ENCODE measurements at regions not wholly inside any gene's neighbourhood (a gene's known extent, or its start where the extent isn't known, plus 50 kb on each side); places are given as distances from the start of the nearest gene placed in this dataset.
"Not testable (repeated sequence)": the region's sequence is repeated elsewhere in the genome, so short reads cannot be mapped to it uniquely, and the experiment has no call there.

GRCh38 chr1:172837816-172838679, 179.1 kb downstream of the FASLG start:
- Mint-ChIP-seq H3K4me3 (no peak overlapping the region), H3K36me3 (peaks cover 2% of the 10 kb centered on the region), H3K4me1 (peaks cover 16% of the 10 kb centered on the region), H3K27me3 (peaks cover 68% of the 10 kb centered on the region), H3K9me3 (ENCODE audit: low read depth) (no peaks in the 10 kb centered on the region), H3K27ac (no peak overlapping the region)
- CTCF ChIA-PET, result interaction anchor here (1.2 to 1.8 kb wide), 2 partner anchors 10 to 56 kb away, joined by 3 to 4 read pairs; no protein-coding TSS in a partner anchor
- no peak for DNase-seq
- ATAC-seq, result peak; percentile 97

GRCh38 chr1:172838680-172839313, 179.9 kb downstream of the FASLG start:
- no peak overlapping the region for H3K4me3 Mint-ChIP-seq
- peaks cover 2% of the 10 kb centered on the region for H3K36me3 Mint-ChIP-seq
- no peak overlapping the region for H3K27ac Mint-ChIP-seq
- peaks cover 15% of the 10 kb centered on the region for H3K4me1 Mint-ChIP-seq
- no peaks in the 10 kb centered on the region for H3K9me3 Mint-ChIP-seq (ENCODE audit: low read depth)
- no peak for ATAC-seq
- CTCF ChIA-PET, result interaction anchor here (1.2 to 1.8 kb wide), 2 partner anchors 11 to 56 kb away, joined by 3 to 4 read pairs; no protein-coding TSS in a partner anchor
- no peak for DNase-seq
- peaks cover 60% of the 10 kb centered on the region for H3K27me3 Mint-ChIP-seq

GRCh38 chr1:172839639-172840038, 180.7 kb downstream of the FASLG start:
- CTCF ChIA-PET, result interaction anchor here (1.8 kb wide), 1 partner anchor 12 kb away, joined by 4 read pairs; no protein-coding TSS in a partner anchor

GRCh38 chr1:172843444-172843843, 184.5 kb downstream of the FASLG start:
- peaks cover 43% of the 10 kb centered on the region for H3K27me3 Mint-ChIP-seq
- CTCF ChIA-PET, result no interaction called here

More at GRCh38 chr1:172839639-172840038, 180.7 kb downstream of the FASLG start:
- DNase-seq; ATAC-seq; H3K9me3 Mint-ChIP-seq (ENCODE audit: low read depth); H3K4me3 Mint-ChIP-seq; H3K27ac Mint-ChIP-seq; H3K36me3 Mint-ChIP-seq: not testable (repeated sequence)
- peaks cover 16% of the 10 kb centered on the region for H3K4me1 Mint-ChIP-seq
- peaks cover 53% of the 10 kb centered on the region for H3K27me3 Mint-ChIP-seq

GRCh38 chr1:172845371-172845770, 186.5 kb downstream of the FASLG start:
- DNase-seq (peak; percentile 57), ATAC-seq (peak; percentile 64)
- Mint-ChIP-seq H3K27ac (peak overlapping the region; percentile 22), H3K36me3 (peaks cover 6% of the 10 kb centered on the region), H3K4me3 (no peak overlapping the region), H3K9me3 (ENCODE audit: low read depth) (no peaks in the 10 kb centered on the region), H3K27me3 (peaks cover 40% of the 10 kb centered on the region), H3K4me1 (peaks cover 11% of the 10 kb centered on the region)
- CTCF ChIA-PET, result interaction anchor here (1.1 to 1.4 kb wide), 2 partner anchors 19 to 102 kb away, joined by 3 to 5 read pairs; no protein-coding TSS in a partner anchor

More at GRCh38 chr1:172843444-172843843, 184.5 kb downstream of the FASLG start:
- no peak overlapping the region for H3K4me3 Mint-ChIP-seq
- no peak for DNase-seq
- no peak for ATAC-seq
- H3K36me3 Mint-ChIP-seq, result peaks cover 3% of the 10 kb centered on the region
- no peaks in the 10 kb centered on the region for H3K9me3 Mint-ChIP-seq (ENCODE audit: low read depth)
- H3K4me1 Mint-ChIP-seq, result peaks cover 17% of the 10 kb centered on the region
- H3K27ac Mint-ChIP-seq, result no peak overlapping the region

GRCh38 chr1:172845865-172846264, 187.0 kb downstream of the FASLG start:
- DNase-seq, result no peak
- H3K36me3 Mint-ChIP-seq, result peaks cover 6% of the 10 kb centered on the region
- CTCF ChIA-PET, result interaction anchor here (1.1 to 1.4 kb wide), 2 partner anchors 19 to 103 kb away, joined by 3 to 5 read pairs; no protein-coding TSS in a partner anchor
- H3K27me3 Mint-ChIP-seq, result peaks cover 40% of the 10 kb centered on the region
- ATAC-seq, result no peak
- H3K4me1 Mint-ChIP-seq, result peaks cover 11% of the 10 kb centered on the region
- no peaks in the 10 kb centered on the region for H3K9me3 Mint-ChIP-seq (ENCODE audit: low read depth)
- H3K4me3 Mint-ChIP-seq, result no peak overlapping the region
- H3K27ac Mint-ChIP-seq, result no peak overlapping the region

GRCh38 chr1:172847814-172848213, 188.9 kb downstream of the FASLG start:
- H3K27ac Mint-ChIP-seq; H3K9me3 Mint-ChIP-seq (ENCODE audit: low read depth); DNase-seq; CTCF ChIA-PET; H3K4me3 Mint-ChIP-seq; ATAC-seq; H3K36me3 Mint-ChIP-seq: not testable (repeated sequence)
- Mint-ChIP-seq H3K4me1 (peaks cover 11% of the 10 kb centered on the region), H3K27me3 (peaks cover 34% of the 10 kb centered on the region)

- peaks cover 10% of the 10 kb centered on the region for H3K4me1 Mint-ChIP-seq
- DNase-seq, result no peak
- no peak overlapping the region for H3K27ac Mint-ChIP-seq
- peaks cover 4% of the 10 kb centered on the region for H3K36me3 Mint-ChIP-seq
- H3K9me3 Mint-ChIP-seq (ENCODE audit: low read depth), result no peaks in the 10 kb centered on the region
- H3K27me3 Mint-ChIP-seq, result peaks cover 43% of the 10 kb centered on the region
- no peak overlapping the region for H3K4me3 Mint-ChIP-seq
- ATAC-seq, result no peak
- CTCF ChIA-PET, result no interaction called here
Measured at GRCh38 chr1:172849653-172850052, 190.8 kb downstream of the FASLG start.

- CTCF ChIA-PET, result no interaction called here
- Mint-ChIP-seq H3K27me3 (peaks cover 40% of the 10 kb centered on the region), H3K36me3 (peaks cover 4% of the 10 kb centered on the region), H3K4me1 (no peaks in the 10 kb centered on the region), H3K9me3 (ENCODE audit: low read depth) (no peaks in the 10 kb centered on the region), H3K4me3 (no peak overlapping the region), H3K27ac (no peak overlapping the region)
- ATAC-seq, result no peak
- DNase-seq, result no peak
Measured at GRCh38 chr1:172851077-172851476, 192.2 kb downstream of the FASLG start.

- H3K4me1 Mint-ChIP-seq, result no peaks in the 10 kb centered on the region
- no peak overlapping the region for H3K27ac Mint-ChIP-seq
- H3K27me3 Mint-ChIP-seq, result peaks cover 45% of the 10 kb centered on the region
- H3K4me3 Mint-ChIP-seq, result no peak overlapping the region
- no peak for ATAC-seq
- DNase-seq, result no peak
- CTCF ChIA-PET, result no interaction called here
- H3K36me3 Mint-ChIP-seq, result peaks cover 4% of the 10 kb centered on the region
- H3K9me3 Mint-ChIP-seq (ENCODE audit: low read depth), result no peaks in the 10 kb centered on the region
Measured at GRCh38 chr1:172851856-172852255, 193.0 kb downstream of the FASLG start.

GRCh38 chr1:172855983-172856382, 194.8 kb downstream of the TNFSF18 start:
- H3K36me3 Mint-ChIP-seq; ATAC-seq; CTCF ChIA-PET; H3K27ac Mint-ChIP-seq; DNase-seq; H3K9me3 Mint-ChIP-seq (ENCODE audit: low read depth); H3K4me3 Mint-ChIP-seq; H3K4me1 Mint-ChIP-seq: not testable (repeated sequence)
- peaks cover 39% of the 10 kb centered on the region for H3K27me3 Mint-ChIP-seq

- H3K27me3 Mint-ChIP-seq, result peaks cover 24% of the 10 kb centered on the region
- no peak overlapping the region for H3K4me3 Mint-ChIP-seq
- no peak overlapping the region for H3K27ac Mint-ChIP-seq
- no peaks in the 10 kb centered on the region for H3K9me3 Mint-ChIP-seq (ENCODE audit: low read depth)
- ATAC-seq (no peak), DNase-seq (no peak)
- no peaks in the 10 kb centered on the region for H3K36me3 Mint-ChIP-seq
- CTCF ChIA-PET, result no interaction called here
- H3K4me1 Mint-ChIP-seq, result peaks cover 1% of the 10 kb centered on the region
Measured at GRCh38 chr1:172863031-172863430, 187.7 kb downstream of the TNFSF18 start.

- H3K9me3 Mint-ChIP-seq (ENCODE audit: low read depth), result no peaks in the 10 kb centered on the region
- H3K27me3 Mint-ChIP-seq, result peaks cover 24% of the 10 kb centered on the region
- H3K4me1 Mint-ChIP-seq, result peaks cover 21% of the 10 kb centered on the region
- no peak for ATAC-seq
- CTCF ChIA-PET, result interaction anchor here (0.7 kb wide), 3 partner anchors 98 to 709 kb away, joined by 3 read pairs; no protein-coding TSS in a partner anchor
- H3K27ac Mint-ChIP-seq, result no peak overlapping the region
- no peak for DNase-seq
- H3K4me3 Mint-ChIP-seq, result no peak overlapping the region
- H3K36me3 Mint-ChIP-seq, result no peaks in the 10 kb centered on the region
Measured at GRCh38 chr1:172867216-172867818, 183.4 kb downstream of the TNFSF18 start.
